ENCODE measurements at regions not wholly inside any gene's neighbourhood (a gene's known extent, or its start where the extent isn't known, plus 50 kb on each side); places are given as distances from the start of the nearest gene placed in this dataset.

DNA sequence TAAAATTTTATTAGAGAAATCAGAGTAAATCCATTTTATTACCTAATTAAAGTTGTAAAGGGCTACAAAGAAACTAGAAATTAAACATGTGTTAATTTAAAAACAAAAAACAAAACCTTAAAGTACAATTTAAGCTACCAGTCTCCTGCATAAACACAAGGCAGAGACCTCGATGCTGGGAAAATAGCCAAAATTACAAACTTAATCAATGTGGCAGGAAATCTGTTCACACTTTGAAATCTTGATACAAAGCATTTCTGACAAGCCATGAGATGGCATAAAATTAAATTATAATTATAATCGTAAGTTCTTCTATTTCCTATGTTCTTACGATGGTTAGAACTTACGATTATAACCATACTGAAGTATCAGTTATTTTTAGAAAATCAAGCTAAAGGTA, 158.0 kb upstream of the FREM1 start:
- no peak for TF ChIP-seq SUZ12 (IDR thresholded peaks at IDR 0.05; ENCODE audit: extremely low read depth, insufficient read depth, insufficient read length)
- TF ChIP-seq YY1 (IDR thresholded peaks at IDR 0.05; ENCODE audit: insufficient read depth, insufficient read length), result no peak
- TF ChIP-seq ZNF274 (IDR thresholded peaks at IDR 0.05; ENCODE audit: low read depth, low read length), result no peak
